KMS-11 (cell line): ENCODE measurements at regions not wholly inside any gene's neighbourhood (a gene's known extent, or its start where the extent isn't known, plus 50 kb on each side); places are given as distances from the start of the nearest gene placed in this dataset.
"Not testable (repeated sequence)": the region's sequence is repeated elsewhere in the genome, so short reads cannot be mapped to it uniquely, and the experiment has no call there.

Experiments used
- H2AFZ ChIP-seq: fragments of 200-600 bp; sonication (generic); 2 replicates; pipeline ENCODE4 v1.6.1; 2016; ENCODE audit warnings: antibody characterized with exemption, mixed run types, low read depth
- H3K27ac ChIP-seq: fragments of 200-600 bp; sonication (generic); 2 replicates; pipeline ENCODE4 v1.6.1; 2016; ENCODE audit warnings: mild to moderate bottlenecking, mixed run types
- H3K27me3 ChIP-seq: fragments of 200-600 bp; sonication (generic); 2 replicates; pipeline ENCODE4 v1.6.1; 2017; ENCODE audit warnings: mild to moderate bottlenecking, low read depth, mixed run types, moderate library complexity; ENCODE audit not compliant: insufficient read depth
- H3K36me3 ChIP-seq: fragments of 200-600 bp; sonication (generic); 2 replicates; pipeline ENCODE4 v1.6.1; 2017; ENCODE audit warnings: mild to moderate bottlenecking, mixed run types; ENCODE audit not compliant: insufficient read depth
- H3K4me1 ChIP-seq: fragments of 200-600 bp; sonication (generic); 2 replicates; pipeline ENCODE4 v1.6.1; 2016; ENCODE audit warnings: mild to moderate bottlenecking, low read depth, mixed run types; ENCODE audit not compliant: poor library complexity, severe bottlenecking
- H3K4me2 ChIP-seq: fragments of 200-600 bp; sonication (generic); 2 replicates; pipeline ENCODE4 v1.7.0; 2016; ENCODE audit warnings: mild to moderate bottlenecking, mixed run types
- H3K4me3 ChIP-seq: fragments of 200-600 bp; sonication (generic); IDR thresholded peaks from 2 replicates; pipeline ENCODE4 v1.6.1; 2017; ENCODE audit warnings: low read depth, low read length, mixed read lengths; ENCODE audit not compliant: insufficient read depth
- H3K79me2 ChIP-seq: fragments of 200-600 bp; sonication (generic); 2 replicates; pipeline ENCODE4 v1.6.1; 2016; ENCODE audit warnings: low read depth, mixed run types; ENCODE audit not compliant: insufficient read depth
- H3K9ac ChIP-seq: fragments of 200-600 bp; sonication (generic); 2 replicates; pipeline ENCODE4 v1.6.1; 2016; ENCODE audit warnings: mild to moderate bottlenecking, mixed run types
- H4K20me1 ChIP-seq: fragments of 200-600 bp; sonication (generic); 2 replicates; pipeline ENCODE4 v1.6.1; 2016; ENCODE audit warnings: mild to moderate bottlenecking, mixed run types; ENCODE audit not compliant: insufficient read depth
- CTCF ChIP-seq: fragments of 200-600 bp; sonication (generic); conservative IDR thresholded peaks from 2 replicates; pipeline ENCODE4 v1.6.1; 2017; ENCODE audit warnings: low read depth, mild to moderate bottlenecking, antibody characterized with exemption, low read length, moderate library complexity, mixed read lengths

GRCh38 chr16:88263681-88264287 lies 119.0 kb upstream of the ZNF469 start:
- not testable (repeated sequence) for H3K27ac ChIP-seq, H3K4me1 ChIP-seq, H3K4me3 ChIP-seq, H3K4me2 ChIP-seq, H4K20me1 ChIP-seq, H2AFZ ChIP-seq, H3K79me2 ChIP-seq, H3K36me3 ChIP-seq, H3K9ac ChIP-seq
- peaks cover 42% of the 10 kb centered on the region; the same call in 1 of the 2 replicates for H3K27me3 ChIP-seq

- H3K27me3 ChIP-seq: peaks cover 38% of the 10 kb centered on the region; the same call in 1 of the 2 replicates
- no peak overlapping the region for H3K9ac ChIP-seq
- H3K79me2 ChIP-seq: no peaks in the 10 kb centered on the region
- no peak for TF ChIP-seq CTCF
- no peaks in the 10 kb centered on the region for H4K20me1 ChIP-seq
- H3K4me3 ChIP-seq: no peak overlapping the region
- no peak overlapping the region for H2AFZ ChIP-seq
- H3K4me2 ChIP-seq: no peak overlapping the region
- H3K27ac ChIP-seq: no peak overlapping the region
- no peaks in the 10 kb centered on the region for H3K36me3 ChIP-seq
- H3K4me1 ChIP-seq: no peaks in the 10 kb centered on the region
Observed at GRCh38 chr16:88264641-88265285, 118.0 kb upstream of the ZNF469 start.

- not testable (repeated sequence) for H3K27ac ChIP-seq, H3K9ac ChIP-seq
Observed at GRCh38 chr16:88265286-88265938, 117.3 kb upstream of the ZNF469 start.

GRCh38 chr16:88266036-88266435 lies 116.7 kb upstream of the ZNF469 start:
- not testable (repeated sequence) for H3K27ac ChIP-seq, H3K4me3 ChIP-seq, H3K9ac ChIP-seq, H4K20me1 ChIP-seq, H3K36me3 ChIP-seq, H3K4me2 ChIP-seq, H3K4me1 ChIP-seq, H2AFZ ChIP-seq, H3K79me2 ChIP-seq
- peaks cover 38% of the 10 kb centered on the region; the same call in 1 of the 2 replicates for H3K27me3 ChIP-seq

More at GRCh38 chr16:88265286-88265938, 117.3 kb upstream of the ZNF469 start:
- not testable (repeated sequence) for H3K4me2 ChIP-seq, H3K4me3 ChIP-seq, H2AFZ ChIP-seq, H3K79me2 ChIP-seq, H3K4me1 ChIP-seq, H4K20me1 ChIP-seq, H3K36me3 ChIP-seq
- H3K27me3 ChIP-seq: peaks cover 39% of the 10 kb centered on the region; the same call in 1 of the 2 replicates

GRCh38 chr16:88266935-88267551 lies 115.7 kb upstream of the ZNF469 start:
- not testable (repeated sequence) for H3K36me3 ChIP-seq, H3K4me2 ChIP-seq, H3K79me2 ChIP-seq, H3K27ac ChIP-seq, H3K4me1 ChIP-seq, H2AFZ ChIP-seq, H3K9ac ChIP-seq, H4K20me1 ChIP-seq, H3K4me3 ChIP-seq
- H3K27me3 ChIP-seq: peaks cover 33% of the 10 kb centered on the region; the same call in 1 of the 2 replicates

GRCh38 chr16:88268186-88268970 lies 114.4 kb upstream of the ZNF469 start:
- H3K27ac ChIP-seq, H2AFZ ChIP-seq, H3K79me2 ChIP-seq, H3K36me3 ChIP-seq, H3K4me2 ChIP-seq, H3K4me3 ChIP-seq, H4K20me1 ChIP-seq, H3K4me1 ChIP-seq, H3K9ac ChIP-seq: not testable (repeated sequence)
- H3K27me3 ChIP-seq: peaks cover 27% of the 10 kb centered on the region; the same call in 1 of the 2 replicates

GRCh38 chr16:88270171-88270790 lies 112.5 kb upstream of the ZNF469 start:
- not testable (repeated sequence) for H4K20me1 ChIP-seq, H3K27ac ChIP-seq, H3K9ac ChIP-seq, H3K4me1 ChIP-seq, H2AFZ ChIP-seq, H3K4me2 ChIP-seq, H3K36me3 ChIP-seq, H3K4me3 ChIP-seq, H3K79me2 ChIP-seq
- H3K27me3 ChIP-seq: peaks cover 27% of the 10 kb centered on the region; the same call in 1 of the 2 replicates

- H3K4me2 ChIP-seq, H3K4me1 ChIP-seq, H3K9ac ChIP-seq, H3K36me3 ChIP-seq, H4K20me1 ChIP-seq, H2AFZ ChIP-seq, H3K27ac ChIP-seq, H3K4me3 ChIP-seq, H3K79me2 ChIP-seq: not testable (repeated sequence)
- peaks cover 22% of the 10 kb centered on the region; the same call in 1 of the 2 replicates for H3K27me3 ChIP-seq
Observed at GRCh38 chr16:88271296-88271695, 111.5 kb upstream of the ZNF469 start.
